Erythroblast (primary cell): ENCODE measurements at regions not wholly inside any gene's neighbourhood (a gene's known extent, or its start where the extent isn't known, plus 50 kb on each side); places are given as distances from the start of the nearest gene placed in this dataset.

ENCODE experiments used
- GATA1 ChIP-seq: IDR thresholded peaks from 2 replicates; pipeline ENCODE4 v1.6.1; 2011; ENCODE audit warnings: low read depth, mild to moderate bottlenecking, control low read depth, low read length, moderate library complexity
- POLR2A ChIP-seq: IDR thresholded peaks from 2 replicates; pipeline ENCODE4 v1.6.1; 2011; ENCODE audit warnings: mild to moderate bottlenecking, low read length

GRCh38 chr14:94827711-94828447 lies 58.0 kb upstream of the GSC start:
- TF ChIP-seq POLR2A (no peak), GATA1 (no peak)
